NB4 (cell line): ENCODE measurements at regions not wholly inside any gene's neighbourhood (a gene's known extent, or its start where the extent isn't known, plus 50 kb on each side); places are given as distances from the start of the nearest gene placed in this dataset.

Source experiments
- CTCF ChIP-seq: IDR thresholded peaks from one replicate; pipeline ENCODE4 v1.5.1; 2012; ENCODE audit warnings: low read depth, low read length
- POLR2A ChIP-seq: IDR thresholded peaks from 2 replicates; pipeline ENCODE4 v1.6.1; 2011; ENCODE audit warnings: mild to moderate bottlenecking; ENCODE audit not compliant: insufficient read length; ENCODE audit errors: extremely low read depth

- no peak for TF ChIP-seq CTCF
- no peak for TF ChIP-seq POLR2A
Observed at GRCh38 chr6:6801635-6802218, 213.2 kb downstream of the LY86 start.
